Right lobe of liver (tissue), 4 donors: ENCODE measurements at regions not wholly inside any gene's neighbourhood (a gene's known extent, or its start where the extent isn't known, plus 50 kb on each side); places are given as distances from the start of the nearest gene placed in this dataset.

ENCODE experiments used
- POLR2A ChIP-seq: fragments of 450-650 bp; IDR thresholded peaks from one replicate; pipeline ENCODE4 v1.6.1; 2017; ENCODE audit warnings: antibody characterized with exemption, mild to moderate bottlenecking
- TF ChIP-seq, protein P1 (sequence below), 4 donors: fragments of 200-600 bp in 3 of 4; fragments of 450-650 bp in 1 of 4; IDR thresholded peaks; one replicate each; pipeline versions ENCODE4 v1.5.1 to v1.8.0; 2016 to 2022; ENCODE audit warnings: antibody characterized with exemption in 4 of 4, mild to moderate bottlenecking in 2 of 4
- donor health status: DM: no; HTN: no; CAD: no.
- donor health status: DM: no; HTN: no; CAD: no.
- donor health status: DM: no; HTN: yes; CAD: no.

DNA sequence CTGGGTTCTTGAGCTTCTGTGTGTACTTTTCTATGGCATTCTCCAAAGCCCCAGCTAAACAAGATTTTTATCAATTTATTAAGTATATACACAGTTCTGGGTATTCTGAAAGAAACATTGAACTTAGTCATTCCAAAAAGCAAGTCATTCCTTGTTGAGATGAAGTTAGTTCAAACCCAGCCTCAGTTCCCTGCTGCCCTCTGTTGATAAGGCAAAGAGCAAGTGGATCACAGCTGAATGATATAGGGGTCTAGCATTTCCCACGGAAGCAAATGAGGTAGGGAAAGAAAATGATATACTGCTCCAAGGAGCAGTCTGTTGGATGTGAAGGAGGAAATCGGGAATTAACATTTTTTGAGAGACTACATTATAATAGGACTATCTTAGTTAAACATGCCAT, 841.8 kb upstream of the TENM4 start:
- TF ChIP-seq, protein P1, sequence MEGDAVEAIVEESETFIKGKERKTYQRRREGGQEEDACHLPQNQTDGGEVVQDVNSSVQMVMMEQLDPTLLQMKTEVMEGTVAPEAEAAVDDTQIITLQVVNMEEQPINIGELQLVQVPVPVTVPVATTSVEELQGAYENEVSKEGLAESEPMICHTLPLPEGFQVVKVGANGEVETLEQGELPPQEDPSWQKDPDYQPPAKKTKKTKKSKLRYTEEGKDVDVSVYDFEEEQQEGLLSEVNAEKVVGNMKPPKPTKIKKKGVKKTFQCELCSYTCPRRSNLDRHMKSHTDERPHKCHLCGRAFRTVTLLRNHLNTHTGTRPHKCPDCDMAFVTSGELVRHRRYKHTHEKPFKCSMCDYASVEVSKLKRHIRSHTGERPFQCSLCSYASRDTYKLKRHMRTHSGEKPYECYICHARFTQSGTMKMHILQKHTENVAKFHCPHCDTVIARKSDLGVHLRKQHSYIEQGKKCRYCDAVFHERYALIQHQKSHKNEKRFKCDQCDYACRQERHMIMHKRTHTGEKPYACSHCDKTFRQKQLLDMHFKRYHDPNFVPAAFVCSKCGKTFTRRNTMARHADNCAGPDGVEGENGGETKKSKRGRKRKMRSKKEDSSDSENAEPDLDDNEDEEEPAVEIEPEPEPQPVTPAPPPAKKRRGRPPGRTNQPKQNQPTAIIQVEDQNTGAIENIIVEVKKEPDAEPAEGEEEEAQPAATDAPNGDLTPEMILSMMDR (IDR thresholded peaks at IDR 0.05) = no peak
- TF ChIP-seq POLR2A = no peak
